ENCODE measurements at regions not wholly inside any gene's neighbourhood (a gene's known extent, or its start where the extent isn't known, plus 50 kb on each side); places are given as distances from the start of the nearest gene placed in this dataset.
"Not testable (repeated sequence)": the region's sequence is repeated elsewhere in the genome, so short reads cannot be mapped to it uniquely, and the experiment has no call there.

- H3K79me2 ChIP-seq (ENCODE audit: low read length); H3K4me2 ChIP-seq (ENCODE audit: low read depth, low read length); H3F3A ChIP-seq (ENCODE audit: insufficient read depth, low read length); H3K4me3 ChIP-seq (ENCODE audit: low read length); H3K9ac ChIP-seq (ENCODE audit: low read length); H3K27me3 ChIP-seq (replicated peaks; ENCODE audit: insufficient read depth, low read length); DNase-seq; H3K27ac ChIP-seq (ENCODE audit: low read length); H2AFZ ChIP-seq (ENCODE audit: low read length); H3K9me2 ChIP-seq (replicated peaks; ENCODE audit: insufficient read depth, low read length); H3K9me3 ChIP-seq (replicated peaks; ENCODE audit: insufficient read depth, low read length); H4K20me1 ChIP-seq (ENCODE audit: insufficient read depth, low read length); H3K36me3 ChIP-seq (replicated peaks; ENCODE audit: insufficient read depth, low read length): not testable (repeated sequence)
- peaks cover 12% of the 10 kb centered on the region; the same call in 1 of the 2 replicates for H3K4me1 ChIP-seq (ENCODE audit: low read length)
Observed at GRCh38 chr17:20674374-20674773, 94.8 kb downstream of the CDRT15L2 start.

GRCh38 chr17:20675707-20676106 is 96.2 kb downstream of the CDRT15L2 start:
- H3F3A ChIP-seq (ENCODE audit: insufficient read depth, low read length); H3K9ac ChIP-seq (ENCODE audit: low read length); H2AFZ ChIP-seq (ENCODE audit: low read length); H3K4me3 ChIP-seq (ENCODE audit: low read length); H3K36me3 ChIP-seq (replicated peaks; ENCODE audit: insufficient read depth, low read length); H3K27ac ChIP-seq (ENCODE audit: low read length); DNase-seq; H3K4me2 ChIP-seq (ENCODE audit: low read depth, low read length); H3K79me2 ChIP-seq (ENCODE audit: low read length); H4K20me1 ChIP-seq (ENCODE audit: insufficient read depth, low read length); H3K27me3 ChIP-seq (replicated peaks; ENCODE audit: insufficient read depth, low read length); H3K9me3 ChIP-seq (replicated peaks; ENCODE audit: insufficient read depth, low read length); H3K9me2 ChIP-seq (replicated peaks; ENCODE audit: insufficient read depth, low read length): not testable (repeated sequence)
- peaks cover 12% of the 10 kb centered on the region; the same call in 1 of the 2 replicates for H3K4me1 ChIP-seq (ENCODE audit: low read length)

GRCh38 chr17:20676656-20677055 is 97.1 kb downstream of the CDRT15L2 start:
- not testable (repeated sequence) for H3K4me2 ChIP-seq (ENCODE audit: low read depth, low read length); H3K79me2 ChIP-seq (ENCODE audit: low read length); H3K27me3 ChIP-seq (replicated peaks; ENCODE audit: insufficient read depth, low read length); H3K9me2 ChIP-seq (replicated peaks; ENCODE audit: insufficient read depth, low read length); H4K20me1 ChIP-seq (ENCODE audit: insufficient read depth, low read length); H3K4me3 ChIP-seq (ENCODE audit: low read length); H2AFZ ChIP-seq (ENCODE audit: low read length); H3K9ac ChIP-seq (ENCODE audit: low read length); DNase-seq; H3K27ac ChIP-seq (ENCODE audit: low read length); H3F3A ChIP-seq (ENCODE audit: insufficient read depth, low read length); H3K9me3 ChIP-seq (replicated peaks; ENCODE audit: insufficient read depth, low read length); H3K36me3 ChIP-seq (replicated peaks; ENCODE audit: insufficient read depth, low read length)
- peaks cover 12% of the 10 kb centered on the region; the same call in 1 of the 2 replicates for H3K4me1 ChIP-seq (ENCODE audit: low read length)

GRCh38 chr17:20677469-20677868 is 97.9 kb downstream of the CDRT15L2 start:
- not testable (repeated sequence) for H3K36me3 ChIP-seq (replicated peaks; ENCODE audit: insufficient read depth, low read length); H2AFZ ChIP-seq (ENCODE audit: low read length); H3K9me2 ChIP-seq (replicated peaks; ENCODE audit: insufficient read depth, low read length); H3F3A ChIP-seq (ENCODE audit: insufficient read depth, low read length); H3K27ac ChIP-seq (ENCODE audit: low read length); H3K27me3 ChIP-seq (replicated peaks; ENCODE audit: insufficient read depth, low read length); DNase-seq; H3K9ac ChIP-seq (ENCODE audit: low read length); H3K4me3 ChIP-seq (ENCODE audit: low read length); H3K79me2 ChIP-seq (ENCODE audit: low read length); H3K4me2 ChIP-seq (ENCODE audit: low read depth, low read length); H4K20me1 ChIP-seq (ENCODE audit: insufficient read depth, low read length); H3K9me3 ChIP-seq (replicated peaks; ENCODE audit: insufficient read depth, low read length)
- H3K4me1 ChIP-seq (ENCODE audit: low read length) = peaks cover 12% of the 10 kb centered on the region; the same call in 1 of the 2 replicates

- H4K20me1 ChIP-seq (ENCODE audit: insufficient read depth, low read length); H3K79me2 ChIP-seq (ENCODE audit: low read length); H3K27ac ChIP-seq (ENCODE audit: low read length); H3K4me3 ChIP-seq (ENCODE audit: low read length); H3K27me3 ChIP-seq (replicated peaks; ENCODE audit: insufficient read depth, low read length); H3K9me2 ChIP-seq (replicated peaks; ENCODE audit: insufficient read depth, low read length); H2AFZ ChIP-seq (ENCODE audit: low read length); H3F3A ChIP-seq (ENCODE audit: insufficient read depth, low read length); H3K36me3 ChIP-seq (replicated peaks; ENCODE audit: insufficient read depth, low read length); H3K9ac ChIP-seq (ENCODE audit: low read length); H3K9me3 ChIP-seq (replicated peaks; ENCODE audit: insufficient read depth, low read length); DNase-seq: not testable (repeated sequence)
- Histone ChIP-seq H3K4me2 (ENCODE audit: low read depth, low read length) (peak overlapping the region; percentile 33; the same call in 1 of the 2 replicates), H3K4me1 (ENCODE audit: low read length) (peaks cover 12% of the 10 kb centered on the region; the same call in 1 of the 2 replicates)
Observed at GRCh38 chr17:20678424-20678823, 98.9 kb downstream of the CDRT15L2 start.

DNA sequence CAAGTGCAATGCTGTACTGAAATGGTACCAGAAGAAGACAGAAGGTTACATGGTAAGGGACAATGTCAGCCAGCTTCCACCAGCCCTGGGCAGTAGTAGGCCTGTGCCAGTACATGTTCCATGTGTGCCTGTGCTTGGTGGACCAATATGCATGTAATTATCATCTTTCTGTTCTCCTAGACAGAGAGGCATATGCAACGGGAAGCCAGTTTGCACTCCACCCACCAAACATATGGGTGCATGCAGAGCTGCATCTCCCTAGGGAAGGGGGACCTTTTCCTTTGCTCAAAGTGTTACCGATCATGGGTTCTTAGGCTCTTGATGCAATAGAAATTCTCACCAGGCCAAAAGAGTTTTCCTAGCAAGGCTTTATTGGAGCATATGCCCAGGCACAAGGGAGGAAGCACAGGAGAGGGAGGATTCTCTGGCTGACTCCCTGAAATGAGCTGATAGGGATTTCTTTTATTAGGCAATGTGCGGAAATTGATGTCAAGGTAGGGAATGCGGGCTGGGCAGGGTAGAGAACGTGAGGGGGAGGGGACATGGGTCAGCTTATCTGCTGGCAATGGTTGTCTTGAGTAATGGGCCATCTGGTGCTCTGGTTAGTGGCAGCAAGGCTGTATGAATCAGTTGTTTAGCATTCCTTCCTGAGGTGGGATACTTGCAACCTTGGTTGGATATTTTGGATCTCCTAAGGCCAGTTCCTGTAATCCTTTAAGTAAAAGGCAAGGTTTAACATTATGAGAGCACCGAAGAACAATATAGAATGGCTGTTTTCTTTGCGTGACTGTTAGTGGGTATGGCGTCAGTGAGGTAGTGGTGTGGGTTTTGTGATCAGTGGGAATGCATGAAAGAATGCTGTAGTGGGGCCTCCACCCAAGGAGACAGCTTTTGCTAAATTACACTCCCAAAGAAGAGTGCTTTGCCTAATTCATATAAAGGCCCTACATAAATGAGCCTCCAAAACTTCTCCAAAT is 102.5 kb downstream of the CDRT15L2 start:
- not testable (repeated sequence) for H3K36me3 ChIP-seq (replicated peaks; ENCODE audit: insufficient read depth, low read length); H3K4me2 ChIP-seq (ENCODE audit: low read depth, low read length); H3K27ac ChIP-seq (ENCODE audit: low read length); H3K9me3 ChIP-seq (replicated peaks; ENCODE audit: insufficient read depth, low read length); H3K4me3 ChIP-seq (ENCODE audit: low read length); H3K79me2 ChIP-seq (ENCODE audit: low read length); DNase-seq; H3K9ac ChIP-seq (ENCODE audit: low read length); H4K20me1 ChIP-seq (ENCODE audit: insufficient read depth, low read length); H3K27me3 ChIP-seq (replicated peaks; ENCODE audit: insufficient read depth, low read length); H3K9me2 ChIP-seq (replicated peaks; ENCODE audit: insufficient read depth, low read length); H3F3A ChIP-seq (ENCODE audit: insufficient read depth, low read length); H2AFZ ChIP-seq (ENCODE audit: low read length)
- H3K4me1 ChIP-seq (ENCODE audit: low read length) = peaks cover 12% of the 10 kb centered on the region; the same call in 1 of the 2 replicates

GRCh38 chr17:20683651-20684229 is 104.2 kb downstream of the CDRT15L2 start:
- H3K27ac ChIP-seq (ENCODE audit: low read length); H3K4me1 ChIP-seq (ENCODE audit: low read length); H3K9me2 ChIP-seq (replicated peaks; ENCODE audit: insufficient read depth, low read length); H4K20me1 ChIP-seq (ENCODE audit: insufficient read depth, low read length); H3K79me2 ChIP-seq (ENCODE audit: low read length); H3K9ac ChIP-seq (ENCODE audit: low read length); H3K36me3 ChIP-seq (replicated peaks; ENCODE audit: insufficient read depth, low read length); H3K9me3 ChIP-seq (replicated peaks; ENCODE audit: insufficient read depth, low read length); H3F3A ChIP-seq (ENCODE audit: insufficient read depth, low read length); H2AFZ ChIP-seq (ENCODE audit: low read length); DNase-seq; H3K27me3 ChIP-seq (replicated peaks; ENCODE audit: insufficient read depth, low read length); H3K4me3 ChIP-seq (ENCODE audit: low read length); H3K4me2 ChIP-seq (ENCODE audit: low read depth, low read length): not testable (repeated sequence)

DNA sequence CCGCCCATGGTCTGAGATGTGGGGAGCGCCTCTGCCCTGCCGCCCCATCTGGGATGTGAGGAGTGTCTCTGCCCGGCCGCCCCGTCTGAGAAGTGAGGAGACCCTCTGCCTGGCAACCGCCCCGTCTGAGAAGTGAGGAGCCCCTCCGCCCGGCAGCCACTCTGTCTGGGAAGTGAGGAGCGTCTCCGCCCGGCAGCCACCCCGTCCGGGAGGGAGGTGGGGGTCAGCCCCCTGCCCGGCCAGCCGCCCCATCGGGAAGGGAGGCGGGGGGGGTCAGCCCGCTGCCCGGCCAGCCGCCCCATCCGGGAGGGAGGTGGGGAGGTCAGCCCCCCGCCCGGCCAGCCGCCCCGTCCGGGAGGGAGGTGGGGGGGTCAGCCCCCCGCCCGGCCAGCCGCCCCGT is 105.5 kb downstream of the CDRT15L2 start:
- H3K9me2 ChIP-seq (replicated peaks; ENCODE audit: insufficient read depth, low read length); H2AFZ ChIP-seq (ENCODE audit: low read length); H3K79me2 ChIP-seq (ENCODE audit: low read length); DNase-seq; H4K20me1 ChIP-seq (ENCODE audit: insufficient read depth, low read length); H3K9ac ChIP-seq (ENCODE audit: low read length); H3F3A ChIP-seq (ENCODE audit: insufficient read depth, low read length); H3K9me3 ChIP-seq (replicated peaks; ENCODE audit: insufficient read depth, low read length); H3K27ac ChIP-seq (ENCODE audit: low read length); H3K36me3 ChIP-seq (replicated peaks; ENCODE audit: insufficient read depth, low read length); H3K4me3 ChIP-seq (ENCODE audit: low read length); H3K4me1 ChIP-seq (ENCODE audit: low read length); H3K27me3 ChIP-seq (replicated peaks; ENCODE audit: insufficient read depth, low read length); H3K4me2 ChIP-seq (ENCODE audit: low read depth, low read length): not testable (repeated sequence)

Data from MM.1S (cell line).